GM23248 (cell line): ENCODE measurements at regions not wholly inside any gene's neighbourhood (a gene's known extent, or its start where the extent isn't known, plus 50 kb on each side); places are given as distances from the start of the nearest gene placed in this dataset.

Experiments
- EZH2 ChIP-seq: fragments of 200-600 bp; sonication (generic); IDR thresholded peaks from 2 replicates; pipeline ENCODE4 v1.6.1; 2018; ENCODE audit warnings: antibody characterized with exemption, mild to moderate bottlenecking; ENCODE audit not compliant: insufficient read depth, poor library complexity, severe bottlenecking
- EZH2phosphoT487 ChIP-seq: fragments of 200-600 bp; sonication (generic); IDR thresholded peaks from 2 replicates; pipeline ENCODE4 v1.6.1; 2018; ENCODE audit warnings: antibody characterized with exemption, moderate library complexity, mild to moderate bottlenecking, low read depth; ENCODE audit not compliant: insufficient read depth

DNA sequence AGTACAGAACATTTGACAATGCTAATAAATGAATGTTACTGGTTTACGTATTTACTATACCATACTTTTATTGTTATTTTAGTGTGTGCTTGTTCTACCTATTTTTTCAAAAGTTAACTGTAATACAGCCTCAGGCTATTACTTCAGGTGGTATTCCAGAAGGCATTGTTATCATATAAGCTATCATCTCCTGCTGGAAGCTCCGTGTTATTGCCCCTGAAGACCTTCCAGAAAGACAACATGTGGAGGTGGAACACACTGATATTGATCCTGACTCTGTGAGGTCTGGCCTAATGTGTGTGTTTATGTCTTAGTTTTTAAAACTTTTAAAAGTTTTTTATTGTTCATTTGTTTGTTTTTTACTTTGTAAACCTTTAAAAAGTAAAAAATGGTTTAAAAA lies 509.8 kb upstream of the SPRY2 start:
- TF ChIP-seq EZH2, result no peak
- TF ChIP-seq EZH2phosphoT487, result no peak
